ENCODE measurements at regions not wholly inside any gene's neighbourhood (a gene's known extent, or its start where the extent isn't known, plus 50 kb on each side); places are given as distances from the start of the nearest gene placed in this dataset.
"Not testable (repeated sequence)": the region's sequence is repeated elsewhere in the genome, so short reads cannot be mapped to it uniquely, and the experiment has no call there.

GRCh38 chr16:13351181-13351580 is 449.8 kb downstream of the SHISA9 start:
- Mint-ChIP-seq H3K9me3 (no peaks in the 10 kb centered on the region), H3K4me3 (no peak overlapping the region), H3K27ac (no peak overlapping the region), H3K4me1 (no peaks in the 10 kb centered on the region), H3K27me3 (no peaks in the 10 kb centered on the region), H3K36me3 (ENCODE audit: low read depth) (no peaks in the 10 kb centered on the region)
- DNase-seq = no peak
- TF ChIP-seq CTCF (IDR thresholded peaks at IDR 0.05) = no peak
- intact Hi-C loops (cut with micrococcal nuclease) = no loop called here
- ATAC-seq (ENCODE audit: low read depth) = no peak
- CTCF ChIA-PET = no interaction called here
- POLR2A ChIA-PET = no interaction called here

- intact Hi-C loops (cut with micrococcal nuclease) = no loop called here
- Mint-ChIP-seq H3K4me1 (no peaks in the 10 kb centered on the region), H3K4me3 (no peak overlapping the region), H3K36me3 (ENCODE audit: low read depth) (no peaks in the 10 kb centered on the region), H3K9me3 (no peaks in the 10 kb centered on the region), H3K27me3 (no peaks in the 10 kb centered on the region), H3K27ac (no peak overlapping the region)
- ATAC-seq (ENCODE audit: low read depth) (no peak), DNase-seq (no peak)
- no peak for TF ChIP-seq CTCF (IDR thresholded peaks at IDR 0.05)
- ChIA-PET CTCF (no interaction called here), POLR2A (no interaction called here)
Observed at GRCh38 chr16:13351601-13352217, 450.3 kb downstream of the SHISA9 start.

- CTCF ChIA-PET; ATAC-seq (ENCODE audit: low read depth); H3K4me1 Mint-ChIP-seq; POLR2A ChIA-PET; H3K27me3 Mint-ChIP-seq; DNase-seq; H3K4me3 Mint-ChIP-seq; H3K9me3 Mint-ChIP-seq; H3K27ac Mint-ChIP-seq; H3K36me3 Mint-ChIP-seq (ENCODE audit: low read depth); intact Hi-C loops (cut with micrococcal nuclease): not testable (repeated sequence)
Observed at GRCh38 chr16:13352796-13353195, 451.4 kb downstream of the SHISA9 start.

GRCh38 chr16:13357842-13358241 is 456.4 kb downstream of the SHISA9 start:
- H3K36me3 Mint-ChIP-seq (ENCODE audit: low read depth); H3K27ac Mint-ChIP-seq; DNase-seq; CTCF ChIA-PET; POLR2A ChIA-PET; intact Hi-C loops (cut with micrococcal nuclease); H3K4me3 Mint-ChIP-seq; H3K27me3 Mint-ChIP-seq; H3K4me1 Mint-ChIP-seq; ATAC-seq (ENCODE audit: low read depth): not testable (repeated sequence)
- peaks cover 17% of the 10 kb centered on the region for H3K9me3 Mint-ChIP-seq

- Mint-ChIP-seq H3K9me3 (peaks cover 17% of the 10 kb centered on the region), H3K4me1 (no peaks in the 10 kb centered on the region), H3K36me3 (ENCODE audit: low read depth) (no peaks in the 10 kb centered on the region), H3K4me3 (no peak overlapping the region), H3K27me3 (peaks cover 5% of the 10 kb centered on the region), H3K27ac (no peak overlapping the region)
- DNase-seq (no peak), ATAC-seq (ENCODE audit: low read depth) (no peak)
- ChIA-PET POLR2A (no interaction called here), CTCF (no interaction called here)
- no peak for TF ChIP-seq CTCF (IDR thresholded peaks at IDR 0.05)
- intact Hi-C loops (cut with micrococcal nuclease) = no loop called here
Observed at GRCh38 chr16:13359835-13360234, 458.4 kb downstream of the SHISA9 start.

GRCh38 chr16:13372421-13372820 is 471.0 kb downstream of the SHISA9 start:
- DNase-seq (no peak), ATAC-seq (ENCODE audit: low read depth) (no peak)
- H3K4me3 Mint-ChIP-seq = no peak overlapping the region
- H3K36me3 Mint-ChIP-seq (ENCODE audit: low read depth) = no peaks in the 10 kb centered on the region
- intact Hi-C loops (cut with micrococcal nuclease) = no loop called here
- ChIA-PET CTCF (no interaction called here), POLR2A (no interaction called here)
- H3K9me3 Mint-ChIP-seq = peaks cover 16% of the 10 kb centered on the region
- TF ChIP-seq CTCF (IDR thresholded peaks at IDR 0.05) = no peak
- H3K27ac Mint-ChIP-seq = no peak overlapping the region
- no peaks in the 10 kb centered on the region for H3K27me3 Mint-ChIP-seq
- H3K4me1 Mint-ChIP-seq = no peaks in the 10 kb centered on the region

Data from activated B cell treated with CpG ODN at 0.5 μM for 24 hours (primary cell).